Body of pancreas (tissue), 4 donors: ENCODE measurements at regions not wholly inside any gene's neighbourhood (a gene's known extent, or its start where the extent isn't known, plus 50 kb on each side); places are given as distances from the start of the nearest gene placed in this dataset.

Experiments
- ATAC-seq: fragments of 150-250 bp; one replicate; pipeline ENCODE4 v1.9.1; 2016
- DNase-seq, 4 donors: peaks; one replicate each; pipeline ENCODE4 v3.0.0-alpha.2; 2019
- H3K27ac ChIP-seq, 4 donors: fragments of 200-600 bp; sonication (generic); 1 replicate in 3 of 4; 2 replicates in 1 of 4; pipeline versions ENCODE4 v1.5.1 to v1.6.1; 2016 to 2019; ENCODE audit warnings: mild to moderate bottlenecking in 1 of 4, mixed read lengths in 1 of 4, moderate library complexity in 1 of 4
- H3K27me3 ChIP-seq, 2 donors: fragments of 200-600 bp; sonication (generic); one replicate each; pipeline ENCODE4 v1.6.0; 2016; ENCODE audit warnings: mild to moderate bottlenecking in 1 of 2
- H3K36me3 ChIP-seq, 2 donors: fragments of 200-600 bp; sonication (generic); replicated peaks in 1 of 2; 2 replicates each; pipeline ENCODE4 v1.5.1; 2016; ENCODE audit warnings: low read depth in 2 of 2; ENCODE audit not compliant: insufficient read depth in 1 of 2
- H3K4me1 ChIP-seq: fragments of 200-600 bp; sonication (generic); one replicate; pipeline ENCODE4 v1.6.0; 2016
- H3K4me3 ChIP-seq, 2 donors: fragments of 200-600 bp; sonication (generic); 1 replicate in 1 of 2; 2 replicates in 1 of 2; pipeline ENCODE4 v1.5.1; 2016 to 2019
- H3K9me3 ChIP-seq, 3 donors: fragments of 200-600 bp; sonication (generic); 1 replicate in 2 of 3; 2 replicates in 1 of 3; pipeline ENCODE4 v1.5.1; 2016
- POLR2A ChIP-seq, 3 donors: fragments of 450-650 bp; IDR thresholded peaks; one replicate each; pipeline ENCODE4 v1.6.1; 2016; ENCODE audit warnings: antibody characterized with exemption in 3 of 3, mild to moderate bottlenecking in 2 of 3
- WGBS, 2 donors: methylation state at CpG; one replicate each; pipeline ENCODE4 v1.1.5; 2017; 5-methylcytosine and 5-hydroxymethylcytosine counted together
- intact Hi-C: fragments of 100-400 bp; cut with DNase I; formaldehyde crosslinking; loops from one replicate; pipeline ENCODE4 v1.15.1; 2023
- TF ChIP-seq, protein P1 (sequence below), 7 experiments: fragments of 450-650 bp in 4 of 7; fragments of 200-600 bp in 3 of 7; sonication (generic) in 3 of 7; IDR thresholded peaks; one replicate each; pipeline ENCODE4 v1.5.1; 2016 to 2019; ENCODE audit warnings: antibody characterized with exemption in 7 of 7

GRCh38 chr1:38166461-38166860 lies 119.9 kb upstream of the POU3F1 start:
- no peak for ATAC-seq
- no peak for TF ChIP-seq POLR2A (IDR thresholded peaks at IDR 0.05)
- TF ChIP-seq, protein P1, sequence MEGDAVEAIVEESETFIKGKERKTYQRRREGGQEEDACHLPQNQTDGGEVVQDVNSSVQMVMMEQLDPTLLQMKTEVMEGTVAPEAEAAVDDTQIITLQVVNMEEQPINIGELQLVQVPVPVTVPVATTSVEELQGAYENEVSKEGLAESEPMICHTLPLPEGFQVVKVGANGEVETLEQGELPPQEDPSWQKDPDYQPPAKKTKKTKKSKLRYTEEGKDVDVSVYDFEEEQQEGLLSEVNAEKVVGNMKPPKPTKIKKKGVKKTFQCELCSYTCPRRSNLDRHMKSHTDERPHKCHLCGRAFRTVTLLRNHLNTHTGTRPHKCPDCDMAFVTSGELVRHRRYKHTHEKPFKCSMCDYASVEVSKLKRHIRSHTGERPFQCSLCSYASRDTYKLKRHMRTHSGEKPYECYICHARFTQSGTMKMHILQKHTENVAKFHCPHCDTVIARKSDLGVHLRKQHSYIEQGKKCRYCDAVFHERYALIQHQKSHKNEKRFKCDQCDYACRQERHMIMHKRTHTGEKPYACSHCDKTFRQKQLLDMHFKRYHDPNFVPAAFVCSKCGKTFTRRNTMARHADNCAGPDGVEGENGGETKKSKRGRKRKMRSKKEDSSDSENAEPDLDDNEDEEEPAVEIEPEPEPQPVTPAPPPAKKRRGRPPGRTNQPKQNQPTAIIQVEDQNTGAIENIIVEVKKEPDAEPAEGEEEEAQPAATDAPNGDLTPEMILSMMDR (IDR thresholded peaks at IDR 0.05), result no peak
- intact Hi-C loops, result no loop called here
- Histone ChIP-seq H3K27ac (no peak overlapping the region), H3K27me3 (no peaks in the 10 kb centered on the region), H3K4me1 (no peaks in the 10 kb centered on the region), H3K4me3 (no peak overlapping the region), H3K36me3 (no peaks in the 10 kb centered on the region), H3K9me3 (no peaks in the 10 kb centered on the region)
- no peak for DNase-seq
- 30 to 80% methylated on average over 1 to 4 of the region's 4 CpGs for WGBS, 2 donors

GRCh38 chr1:38153778-38154470 lies 107.3 kb upstream of the POU3F1 start:
- Histone ChIP-seq H3K36me3 (no peaks in the 10 kb centered on the region), H3K4me3 (no peak overlapping the region), H3K27me3 (no peaks in the 10 kb centered on the region), H3K4me1 (no peaks in the 10 kb centered on the region), H3K27ac (no peak overlapping the region), H3K9me3 (peaks cover 0 to 7% (median 0%) of the 10 kb centered on the region in 3 donors)
- intact Hi-C loops, result no loop called here
- WGBS, 2 donors, result 64 to 77% methylated on average over 12 of the region's 12 CpGs
- no peak for DNase-seq
- TF ChIP-seq POLR2A (IDR thresholded peaks at IDR 0.05), result no peak
- TF ChIP-seq, protein P1 (IDR thresholded peaks at IDR 0.05), result no peak
- no peak for ATAC-seq

GRCh38 chr1:38153066-38153777 lies 106.6 kb upstream of the POU3F1 start:
- Histone ChIP-seq H3K4me1 (no peaks in the 10 kb centered on the region), H3K27ac (no peak overlapping the region), H3K9me3 (peaks cover 0 to 7% (median 0%) of the 10 kb centered on the region in 3 donors), H3K36me3 (no peaks in the 10 kb centered on the region), H3K4me3 (no peak overlapping the region), H3K27me3 (no peaks in the 10 kb centered on the region)
- TF ChIP-seq, protein P1 (IDR thresholded peaks at IDR 0.05), result no peak
- no peak for TF ChIP-seq POLR2A (IDR thresholded peaks at IDR 0.05)
- DNase-seq, result no peak
- intact Hi-C loops, result no loop called here
- no peak for ATAC-seq
- WGBS, 2 donors, result 34 to 38% methylated on average over 6 of the region's 6 CpGs

DNA sequence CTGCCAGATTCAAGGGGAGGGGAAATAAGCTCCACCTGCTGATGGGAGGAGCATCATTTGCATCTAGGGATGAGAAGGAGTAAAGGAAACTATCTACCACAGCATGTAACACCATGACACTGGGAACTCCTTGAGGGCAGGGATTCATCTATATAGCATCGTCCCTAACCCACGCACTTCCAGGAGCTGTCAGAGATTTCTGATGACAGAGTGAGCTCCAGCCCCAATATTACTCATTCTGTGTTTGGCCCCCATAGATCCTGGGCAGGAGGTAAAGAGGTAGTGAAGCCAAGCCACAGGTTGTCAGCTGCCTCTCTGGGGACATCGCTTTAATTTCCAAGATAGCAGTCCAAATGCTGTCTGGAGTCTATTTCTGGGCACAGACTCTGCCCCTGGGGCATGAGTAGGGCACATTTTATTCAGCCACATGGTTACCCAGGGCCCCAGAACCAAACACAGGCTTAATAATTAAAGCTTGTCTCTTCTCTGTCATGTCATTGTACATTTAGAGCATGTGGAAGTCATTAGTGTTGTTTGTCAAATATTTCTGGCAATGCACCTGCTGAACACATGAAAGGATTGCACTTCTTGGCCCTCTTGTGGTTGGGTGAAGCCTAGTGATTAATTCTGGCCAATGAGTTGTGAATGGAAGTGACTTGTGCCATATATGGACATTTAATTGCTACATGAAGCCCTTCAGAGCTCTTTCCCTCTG lies 105.9 kb upstream of the POU3F1 start:
- no peak overlapping the region for H3K4me3 ChIP-seq
- no peak overlapping the region for H3K27ac ChIP-seq
- TF ChIP-seq, protein P1 (IDR thresholded peaks at IDR 0.05), result peak in 3 of 7 experiments; percentile 41 to 51 (median 51)
- TF ChIP-seq POLR2A (IDR thresholded peaks at IDR 0.05), result no peak
- no peaks in the 10 kb centered on the region for H3K4me1 ChIP-seq
- peaks cover 0 to 7% (median 0%) of the 10 kb centered on the region in 3 donors for H3K9me3 ChIP-seq
- no peaks in the 10 kb centered on the region for H3K36me3 ChIP-seq
- ATAC-seq, result no peak
- WGBS, 2 donors, result 86 to 88% methylated on average over 1 to 3 of the region's 3 CpGs
- intact Hi-C loops, result no loop called here
- H3K27me3 ChIP-seq, result no peaks in the 10 kb centered on the region
- DNase-seq, result peak in 2 of 4 donors; percentile 17 to 25
